BE2C (cell line): ENCODE measurements at regions not wholly inside any gene's neighbourhood (a gene's known extent, or its start where the extent isn't known, plus 50 kb on each side); places are given as distances from the start of the nearest gene placed in this dataset.

Source experiments
- DNase-seq: peaks from one replicate; pipeline ENCODE4 v3.0.0-alpha.2; 2020
- H3K27me3 ChIP-seq: fragments of 250-450 bp; sonication (Bioruptor Pico); 2 replicates; pipeline ENCODE4 v1.5.1; 2020; ENCODE audit warnings: mild to moderate bottlenecking
- H3K36me3 ChIP-seq: fragments of 250-450 bp; sonication (Bioruptor Pico); 2 replicates; pipeline ENCODE4 v1.5.1; 2020; ENCODE audit warnings: mild to moderate bottlenecking
- H3K4me1 ChIP-seq: fragments of 250-450 bp; sonication (Bioruptor Pico); 2 replicates; pipeline ENCODE4 v1.5.1; 2020
- H3K4me3 ChIP-seq: 2 replicates; pipeline ENCODE4 v1.5.1; 2011; ENCODE audit warnings: low read depth, low read length
- H3K9me3 ChIP-seq: fragments of 250-450 bp; sonication (Bioruptor Pico); 2 replicates; pipeline ENCODE4 v1.5.1; 2020
- CTCF ChIP-seq: IDR thresholded peaks from 2 replicates; pipeline ENCODE4 v1.5.1; 2012; ENCODE audit warnings: mild to moderate bottlenecking, low read depth, low read length

DNA sequence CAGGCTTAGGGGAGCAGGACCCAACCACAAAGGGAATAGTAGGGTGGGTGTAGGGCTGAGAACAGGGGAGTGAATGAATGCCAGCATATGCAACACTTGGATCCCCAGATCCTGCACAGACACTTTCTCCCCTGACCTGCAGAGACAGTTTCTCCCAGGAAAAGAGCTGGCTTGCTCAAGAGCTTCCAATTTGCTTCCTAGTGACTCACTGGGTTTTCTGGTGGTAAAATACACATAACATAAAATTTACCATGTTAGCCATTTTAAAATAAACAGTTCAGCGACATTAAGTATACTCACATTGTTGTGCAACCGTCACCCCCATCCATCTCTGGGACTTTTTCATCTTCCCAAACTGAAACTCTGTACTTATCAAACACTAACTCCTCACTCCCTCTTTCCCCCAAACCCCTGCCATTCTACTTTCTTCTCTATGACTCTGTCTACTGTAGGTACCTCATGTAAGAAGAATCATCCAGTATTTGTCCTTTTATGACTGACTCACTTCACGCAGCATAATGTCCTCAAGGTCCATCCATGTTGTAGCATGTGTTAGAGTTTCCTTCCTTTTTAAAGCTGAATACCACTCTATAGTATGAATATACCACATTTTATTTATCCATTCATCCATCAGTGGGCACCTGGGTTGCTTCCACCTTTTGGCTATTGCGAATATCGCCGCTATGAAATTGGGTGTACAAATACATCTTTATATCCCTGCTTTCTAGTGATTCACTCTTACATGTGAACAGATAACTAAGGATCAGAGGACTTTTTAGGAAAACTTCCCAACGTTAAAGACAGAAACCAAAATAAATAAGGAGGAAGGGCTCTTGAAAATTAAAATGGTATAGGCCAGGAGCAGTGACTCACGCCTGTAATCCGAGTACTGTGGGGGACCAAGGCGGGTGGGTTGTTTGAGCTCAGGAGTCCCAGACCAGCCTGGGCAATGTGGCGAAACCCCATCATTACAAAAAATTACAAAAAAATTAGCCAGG lies 95.6 kb upstream of the TJP1 start:
- Histone ChIP-seq H3K27me3 (peaks cover 14% of the 10 kb centered on the region), H3K36me3 (no peaks in the 10 kb centered on the region), H3K4me3 (no peak overlapping the region), H3K9me3 (no peaks in the 10 kb centered on the region), H3K4me1 (no peaks in the 10 kb centered on the region)
- no peak for DNase-seq
- TF ChIP-seq CTCF, result no peak

- Histone ChIP-seq H3K4me3 (no peak overlapping the region), H3K9me3 (no peaks in the 10 kb centered on the region), H3K4me1 (no peaks in the 10 kb centered on the region), H3K27me3 (peaks cover 10% of the 10 kb centered on the region), H3K36me3 (no peaks in the 10 kb centered on the region)
- no peak for DNase-seq
- no peak for TF ChIP-seq CTCF
These were observed 92.3 kb upstream of the TJP1 start for GRCh38 chr15:29914511-29914926.

DNA sequence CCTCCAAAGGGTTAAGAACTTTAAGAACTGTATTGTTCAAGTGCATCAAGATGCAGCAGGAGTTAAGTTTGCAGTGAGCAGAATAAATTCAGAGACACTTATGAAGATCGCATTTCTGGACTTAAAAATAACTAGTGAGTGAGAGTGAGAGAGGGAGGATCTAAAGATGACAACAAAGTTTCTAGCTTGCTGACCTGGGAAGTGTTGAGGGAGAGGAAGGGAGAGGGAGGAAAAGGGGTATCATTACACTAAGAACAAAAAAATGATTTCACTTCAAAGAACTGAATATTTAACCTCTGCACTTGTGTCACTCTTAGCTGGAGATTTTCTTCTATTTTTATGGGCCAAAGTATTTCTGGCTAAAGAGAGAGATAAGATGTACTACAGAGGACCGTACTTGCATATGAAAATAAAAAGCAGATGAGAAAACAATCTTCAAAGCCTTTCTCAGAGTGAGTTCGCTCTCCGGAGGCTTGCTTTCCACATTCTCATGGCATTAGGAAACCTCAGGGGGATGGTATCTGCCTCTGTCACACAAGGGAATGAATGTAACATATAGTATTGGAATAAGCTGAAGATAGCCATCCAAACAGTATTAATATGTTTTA lies 91.4 kb upstream of the TJP1 start:
- no peak for TF ChIP-seq CTCF
- H3K4me3 ChIP-seq, result no peak overlapping the region
- H3K9me3 ChIP-seq, result no peaks in the 10 kb centered on the region
- H3K27me3 ChIP-seq, result peaks cover 10% of the 10 kb centered on the region
- DNase-seq, result no peak
- no peaks in the 10 kb centered on the region for H3K4me1 ChIP-seq
- H3K36me3 ChIP-seq, result no peaks in the 10 kb centered on the region

- TF ChIP-seq CTCF, result no peak
- no peak overlapping the region for H3K4me3 ChIP-seq
- no peaks in the 10 kb centered on the region for H3K9me3 ChIP-seq
- no peak for DNase-seq
- H3K4me1 ChIP-seq, result no peaks in the 10 kb centered on the region
- H3K27me3 ChIP-seq, result peaks cover 2% of the 10 kb centered on the region; the same call in 1 of the 2 replicates
- no peaks in the 10 kb centered on the region for H3K36me3 ChIP-seq
These were observed 89.4 kb upstream of the TJP1 start for GRCh38 chr15:29911705-29912104.

DNA sequence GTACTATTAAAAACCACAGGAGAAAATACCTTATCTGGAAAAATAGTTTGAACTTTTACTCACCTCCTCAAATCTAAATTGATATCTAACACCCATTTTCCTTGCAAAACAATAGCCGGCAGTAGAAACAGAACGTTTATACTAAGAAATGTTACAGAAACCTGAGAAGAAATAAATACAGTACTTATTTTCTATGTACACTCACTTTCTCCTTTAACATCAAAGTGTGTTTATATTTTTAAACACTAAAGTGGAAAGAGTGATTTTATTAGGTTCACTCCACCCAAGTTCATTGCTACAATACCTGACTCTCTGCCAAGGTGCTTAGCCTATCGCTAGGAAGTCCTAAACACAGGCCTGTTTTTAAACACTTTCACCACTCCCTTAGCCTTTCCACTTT lies 87.8 kb upstream of the TJP1 start:
- no peaks in the 10 kb centered on the region; the same call in 1 of the 2 replicates for H3K27me3 ChIP-seq
- H3K9me3 ChIP-seq, result no peaks in the 10 kb centered on the region
- H3K4me1 ChIP-seq, result no peaks in the 10 kb centered on the region
- DNase-seq, result no peak
- H3K36me3 ChIP-seq, result no peaks in the 10 kb centered on the region
- H3K4me3 ChIP-seq, result no peak overlapping the region
- no peak for TF ChIP-seq CTCF
